ENCODE measurements at regions not wholly inside any gene's neighbourhood (a gene's known extent, or its start where the extent isn't known, plus 50 kb on each side); places are given as distances from the start of the nearest gene placed in this dataset.

DNA sequence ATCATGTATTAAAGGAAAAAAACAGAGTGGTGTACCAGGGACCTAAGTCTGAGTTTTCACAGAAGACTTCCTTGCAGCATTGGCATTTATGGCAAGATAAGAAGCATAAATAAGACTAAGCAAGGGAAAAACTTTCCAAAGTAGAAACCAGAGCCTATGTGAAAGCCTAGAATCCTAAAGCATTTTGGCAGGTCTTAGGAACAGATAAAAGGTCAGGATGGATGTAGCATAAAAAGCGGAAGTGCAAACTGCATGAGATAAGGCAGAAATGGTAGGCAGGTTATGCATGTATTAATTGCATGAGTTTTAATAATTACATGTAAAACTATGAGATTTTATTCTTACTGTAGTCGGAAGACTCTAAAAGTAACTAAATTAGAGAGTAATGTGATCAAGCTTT is 596.5 kb downstream of the SUCLG1 start:
- no peak overlapping the region for H3K4me3 ChIP-seq (replicated peaks; ENCODE audit: low read depth, low read length)
- TF ChIP-seq, protein P1, sequence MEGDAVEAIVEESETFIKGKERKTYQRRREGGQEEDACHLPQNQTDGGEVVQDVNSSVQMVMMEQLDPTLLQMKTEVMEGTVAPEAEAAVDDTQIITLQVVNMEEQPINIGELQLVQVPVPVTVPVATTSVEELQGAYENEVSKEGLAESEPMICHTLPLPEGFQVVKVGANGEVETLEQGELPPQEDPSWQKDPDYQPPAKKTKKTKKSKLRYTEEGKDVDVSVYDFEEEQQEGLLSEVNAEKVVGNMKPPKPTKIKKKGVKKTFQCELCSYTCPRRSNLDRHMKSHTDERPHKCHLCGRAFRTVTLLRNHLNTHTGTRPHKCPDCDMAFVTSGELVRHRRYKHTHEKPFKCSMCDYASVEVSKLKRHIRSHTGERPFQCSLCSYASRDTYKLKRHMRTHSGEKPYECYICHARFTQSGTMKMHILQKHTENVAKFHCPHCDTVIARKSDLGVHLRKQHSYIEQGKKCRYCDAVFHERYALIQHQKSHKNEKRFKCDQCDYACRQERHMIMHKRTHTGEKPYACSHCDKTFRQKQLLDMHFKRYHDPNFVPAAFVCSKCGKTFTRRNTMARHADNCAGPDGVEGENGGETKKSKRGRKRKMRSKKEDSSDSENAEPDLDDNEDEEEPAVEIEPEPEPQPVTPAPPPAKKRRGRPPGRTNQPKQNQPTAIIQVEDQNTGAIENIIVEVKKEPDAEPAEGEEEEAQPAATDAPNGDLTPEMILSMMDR (IDR thresholded peaks at IDR 0.05; ENCODE audit: low read depth, low read length, missing control alignments), result no peak
- no peak for DNase-seq (ENCODE audit: extremely low read depth, low read depth)

DNA sequence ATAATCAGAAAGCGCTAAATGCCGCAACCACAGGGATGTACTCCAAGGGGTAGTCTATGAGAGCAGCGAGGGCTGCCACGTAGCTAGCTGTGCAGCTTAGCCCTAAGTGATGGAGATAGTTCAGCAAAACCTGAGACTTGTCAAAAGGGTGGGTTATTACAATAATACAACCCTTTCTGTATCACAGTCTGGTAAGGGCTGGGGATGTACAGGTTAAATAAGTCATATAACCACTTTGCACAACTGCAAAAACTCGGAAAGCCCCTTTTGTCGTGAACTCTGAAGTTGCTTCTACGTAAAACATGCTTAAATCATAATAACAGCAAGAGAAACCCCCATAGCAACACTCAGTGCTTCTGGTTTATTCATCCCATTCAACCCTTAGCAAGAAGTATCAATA is 598.8 kb downstream of the SUCLG1 start:
- H3K4me3 ChIP-seq (replicated peaks; ENCODE audit: low read depth, low read length), result no peak overlapping the region
- TF ChIP-seq, protein P1 (IDR thresholded peaks at IDR 0.05; ENCODE audit: low read depth, low read length, missing control alignments), result no peak
- DNase-seq (ENCODE audit: extremely low read depth, low read depth), result no peak

DNA sequence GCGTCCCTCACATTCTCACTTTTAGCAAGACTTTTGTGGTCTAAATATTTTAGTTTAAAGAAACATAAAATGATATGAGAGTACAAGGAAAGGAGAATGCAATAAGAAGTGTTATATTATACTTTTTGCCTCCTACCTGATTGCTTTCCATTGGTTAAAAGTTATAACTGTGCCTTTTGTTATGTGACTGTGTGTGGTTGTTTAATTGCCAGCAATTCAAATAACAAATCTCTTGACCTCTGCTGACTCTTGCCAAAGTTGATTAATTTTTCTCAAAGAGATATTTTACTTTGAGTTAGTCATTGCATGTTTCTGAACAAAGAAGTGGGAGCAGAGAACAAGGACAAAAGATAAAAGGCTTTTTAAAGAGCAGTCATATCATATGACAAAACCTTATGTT is 599.5 kb downstream of the SUCLG1 start:
- DNase-seq (ENCODE audit: extremely low read depth, low read depth), result no peak
- H3K4me3 ChIP-seq (replicated peaks; ENCODE audit: low read depth, low read length), result no peak overlapping the region
- TF ChIP-seq, protein P1 (IDR thresholded peaks at IDR 0.05; ENCODE audit: low read depth, low read length, missing control alignments), result no peak

DNA sequence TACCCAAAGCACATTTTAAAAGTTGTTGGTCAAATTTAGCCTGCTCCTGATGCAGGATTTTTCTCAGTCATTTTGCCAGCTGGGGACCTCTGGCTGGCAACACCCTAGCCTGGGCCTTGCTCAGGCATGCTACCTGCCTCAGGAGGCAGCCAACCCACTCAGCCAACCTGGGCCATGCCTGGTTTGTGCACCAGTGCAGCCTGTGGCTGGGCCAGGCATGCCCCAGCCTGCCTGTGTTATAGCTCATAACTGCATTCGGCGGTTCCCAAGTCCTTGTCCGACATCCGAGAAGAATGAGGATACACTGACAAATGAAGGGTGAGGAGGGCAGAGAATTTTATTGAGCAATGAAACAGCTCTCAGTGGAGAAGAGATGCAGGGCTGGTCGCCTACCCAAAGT is 608.0 kb downstream of the SUCLG1 start:
- H3K4me3 ChIP-seq (replicated peaks; ENCODE audit: low read depth, low read length), result no peak overlapping the region
- TF ChIP-seq, protein P1 (IDR thresholded peaks at IDR 0.05; ENCODE audit: low read depth, low read length, missing control alignments), result no peak
- DNase-seq (ENCODE audit: extremely low read depth, low read depth), result no peak

DNA sequence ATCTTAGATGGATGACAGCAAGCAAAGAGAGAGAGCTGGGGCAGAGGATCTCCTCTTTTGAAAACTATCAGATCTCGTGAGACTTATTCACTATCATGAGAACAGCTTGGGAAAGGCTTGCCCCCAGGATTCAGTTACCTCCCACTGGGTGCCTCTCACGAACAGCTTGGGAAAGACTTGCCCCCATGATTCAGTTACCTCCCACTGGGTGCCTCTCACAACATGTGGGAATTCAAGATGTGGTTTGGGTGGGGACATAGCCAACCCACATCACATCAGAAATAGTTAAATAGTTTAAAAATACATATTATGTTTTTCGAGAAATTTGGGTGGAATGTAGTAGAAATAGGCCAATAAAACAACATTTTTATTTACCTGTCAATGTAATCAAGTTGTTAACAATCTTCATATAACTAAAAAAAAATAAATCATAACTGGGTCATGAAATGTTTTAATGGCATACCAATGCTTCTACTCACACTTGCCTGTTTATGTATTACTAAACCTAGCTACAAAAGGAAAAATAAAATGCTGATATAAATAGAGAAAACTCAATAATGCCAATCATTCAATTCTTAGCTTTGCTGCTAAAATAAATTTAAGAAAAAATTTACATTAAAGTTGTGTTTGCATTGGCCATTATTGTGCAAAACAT is 608.9 kb downstream of the SUCLG1 start:
- H3K4me3 ChIP-seq (replicated peaks; ENCODE audit: low read depth, low read length), result no peak overlapping the region
- DNase-seq (ENCODE audit: extremely low read depth, low read depth), result no peak
- TF ChIP-seq, protein P1 (IDR thresholded peaks at IDR 0.05; ENCODE audit: low read depth, low read length, missing control alignments), result no peak

DNA sequence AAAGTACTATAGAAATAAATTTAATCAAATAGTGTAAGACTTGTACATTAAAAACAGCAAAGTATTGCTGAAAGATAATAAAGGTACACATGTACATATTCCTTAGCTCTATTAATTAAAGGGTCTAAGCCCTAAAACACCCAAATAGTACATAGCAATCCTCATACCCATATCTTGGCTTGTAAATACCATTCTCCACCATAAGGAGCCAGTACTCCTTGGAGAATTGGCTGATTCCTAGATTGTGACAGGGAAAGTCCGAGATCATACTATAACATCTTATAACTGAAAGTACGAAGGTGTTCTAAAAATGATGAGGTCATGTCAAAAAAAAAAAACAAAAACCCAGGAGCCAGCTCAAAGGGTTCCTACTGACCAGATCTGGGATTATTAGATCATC is 614.6 kb downstream of the SUCLG1 start:
- TF ChIP-seq, protein P1 (IDR thresholded peaks at IDR 0.05; ENCODE audit: low read depth, low read length, missing control alignments), result no peak
- no peak for DNase-seq (ENCODE audit: extremely low read depth, low read depth)

DNA sequence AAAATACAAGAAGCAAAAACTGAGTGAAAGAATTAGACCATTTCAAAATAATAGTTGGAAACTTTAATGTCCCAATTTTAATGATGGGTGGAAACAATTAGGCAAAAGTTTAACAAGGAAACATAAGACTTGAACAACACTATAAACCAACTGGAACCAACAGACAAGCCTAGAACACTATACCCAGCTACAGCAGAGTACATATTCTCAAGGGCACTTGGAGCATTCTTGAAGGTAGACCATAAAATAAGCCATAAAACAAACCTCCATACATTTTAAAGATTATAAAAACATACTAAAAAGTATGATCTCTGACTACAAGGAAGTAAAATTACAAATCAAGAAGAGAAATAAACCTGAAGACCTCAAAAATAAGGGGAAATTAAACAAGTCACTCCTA is 616.7 kb downstream of the SUCLG1 start:
- TF ChIP-seq, protein P1 (IDR thresholded peaks at IDR 0.05; ENCODE audit: low read depth, low read length, missing control alignments), result no peak
- DNase-seq (ENCODE audit: extremely low read depth, low read depth), result no peak
- no peak overlapping the region for H3K4me3 ChIP-seq (replicated peaks; ENCODE audit: low read depth, low read length)

More for the DNA sequence above, 614.6 kb downstream of the SUCLG1 start:
- H3K4me3 ChIP-seq (replicated peaks; ENCODE audit: low read depth, low read length), result no peak overlapping the region
